HG03432 (cell line): ENCODE measurements at regions not wholly inside any gene's neighbourhood (a gene's known extent, or its start where the extent isn't known, plus 50 kb on each side); places are given as distances from the start of the nearest gene placed in this dataset.

ENCODE experiments used
- ATAC-seq: cut with Tn5 transposase; IDR thresholded peaks from one replicate; pipeline ENCODE4 v1.9.1; 2021; ENCODE audit warnings: mild to moderate bottlenecking, moderate library complexity; ENCODE audit not compliant: unreplicated experiment

GRCh38 chr12:44961887-44962286 lies 85.8 kb upstream of the NELL2 start:
- ATAC-seq: no peak

- no peak for ATAC-seq
Observed at GRCh38 chr12:44960856-44961255, 84.7 kb upstream of the NELL2 start.

GRCh38 chr12:44960423-44960822 lies 84.3 kb upstream of the NELL2 start:
- no peak for ATAC-seq

- ATAC-seq: no peak
Observed at GRCh38 chr12:44947163-44947562, 71.0 kb upstream of the NELL2 start.

GRCh38 chr12:44942714-44943113 lies 66.6 kb upstream of the NELL2 start:
- ATAC-seq: no peak

- ATAC-seq: peak; percentile 64
Observed at GRCh38 chr12:44930972-44931600, 55.0 kb upstream of the NELL2 start.

GRCh38 chr12:44929236-44929885 lies 53.2 kb upstream of the NELL2 start:
- ATAC-seq: no peak
